ENCODE measurements at regions not wholly inside any gene's neighbourhood (a gene's known extent, or its start where the extent isn't known, plus 50 kb on each side); places are given as distances from the start of the nearest gene placed in this dataset.
"Not testable (repeated sequence)": the region's sequence is repeated elsewhere in the genome, so short reads cannot be mapped to it uniquely, and the experiment has no call there.

DNA sequence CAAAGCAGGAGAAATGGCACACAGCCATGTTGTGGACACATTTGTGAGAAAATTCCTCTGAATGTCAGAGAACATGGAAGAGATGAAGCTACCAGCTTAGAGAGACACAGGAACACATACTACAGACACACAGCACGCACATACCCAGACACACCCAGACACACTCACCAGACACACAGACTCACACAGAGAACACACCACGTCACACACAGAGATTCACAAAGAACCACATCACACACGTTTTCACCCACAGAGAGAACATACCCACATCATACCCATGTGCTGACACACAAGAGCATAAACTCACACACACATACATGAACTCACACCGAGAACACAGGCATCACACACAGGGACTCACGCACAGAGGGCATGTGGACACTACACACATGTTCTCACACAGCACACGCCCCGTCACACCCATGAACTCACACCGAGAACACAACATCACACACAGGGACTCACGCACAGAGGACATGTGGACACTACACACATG, 124.9 kb downstream of the METRNL start:
- DNase-seq = no peak

DNA sequence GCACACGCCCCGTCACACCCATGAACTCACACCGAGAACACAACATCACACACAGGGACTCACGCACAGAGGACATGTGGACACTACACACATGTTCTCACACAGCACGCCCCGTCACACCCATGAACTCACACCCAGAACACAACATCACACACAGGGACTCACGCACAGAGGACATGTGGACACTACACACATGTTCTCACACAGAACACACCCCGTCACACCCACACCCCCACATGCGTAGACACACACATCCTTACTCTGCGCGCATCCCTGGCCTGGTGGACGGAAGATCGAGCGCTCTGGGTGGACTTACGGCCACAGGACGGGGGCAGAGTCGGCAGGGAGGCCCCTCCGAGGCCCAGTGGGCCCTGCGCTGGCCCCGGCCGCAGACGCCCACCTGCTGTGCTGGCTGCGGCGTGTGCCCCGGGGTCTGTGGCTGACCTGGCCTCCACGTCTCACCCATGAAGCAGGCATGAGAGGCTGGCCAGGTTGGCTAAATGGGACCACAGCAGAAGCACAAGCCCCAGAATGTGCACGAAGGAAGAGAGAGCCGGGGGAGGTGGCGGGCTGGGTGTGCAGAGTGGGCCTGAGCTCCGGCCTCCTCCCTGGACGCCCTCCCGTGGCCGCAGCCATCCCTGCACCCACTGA, 125.5 kb downstream of the METRNL start:
- not testable (repeated sequence) for DNase-seq

DNA sequence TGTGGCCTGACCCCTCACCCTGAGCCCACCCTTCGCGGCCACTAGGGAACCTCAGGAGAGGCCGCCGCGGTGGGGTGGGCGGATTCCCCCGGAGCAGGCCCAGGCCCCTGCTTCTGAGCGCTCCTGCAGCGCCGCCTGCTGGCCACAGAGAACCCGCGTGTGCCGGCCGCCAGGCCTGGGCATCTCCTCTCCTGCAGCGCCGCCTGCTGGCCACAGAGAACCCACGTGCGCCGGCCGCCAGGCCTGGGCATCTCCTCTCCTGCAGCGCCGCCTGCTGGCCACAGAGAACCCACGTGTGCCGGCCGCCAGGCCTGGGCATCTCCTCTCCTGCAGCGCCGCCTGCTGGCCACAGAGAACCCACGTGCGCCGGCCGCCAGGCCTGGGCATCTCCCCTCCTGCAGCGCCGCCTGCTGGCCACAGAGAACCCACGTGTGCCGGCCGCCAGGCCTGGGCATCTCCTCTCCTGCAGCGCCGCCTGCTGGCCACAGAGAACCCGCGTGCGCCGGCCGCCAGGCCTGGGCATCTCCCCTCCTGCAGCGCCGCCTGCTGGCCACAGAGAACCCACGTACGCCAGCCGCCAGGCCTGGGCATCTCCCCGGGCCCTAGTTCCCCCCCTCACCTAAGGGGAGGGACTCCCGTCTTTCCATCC, 126.1 kb downstream of the METRNL start:
- DNase-seq = peak; percentile 30 to 72 (median 57)

DNA sequence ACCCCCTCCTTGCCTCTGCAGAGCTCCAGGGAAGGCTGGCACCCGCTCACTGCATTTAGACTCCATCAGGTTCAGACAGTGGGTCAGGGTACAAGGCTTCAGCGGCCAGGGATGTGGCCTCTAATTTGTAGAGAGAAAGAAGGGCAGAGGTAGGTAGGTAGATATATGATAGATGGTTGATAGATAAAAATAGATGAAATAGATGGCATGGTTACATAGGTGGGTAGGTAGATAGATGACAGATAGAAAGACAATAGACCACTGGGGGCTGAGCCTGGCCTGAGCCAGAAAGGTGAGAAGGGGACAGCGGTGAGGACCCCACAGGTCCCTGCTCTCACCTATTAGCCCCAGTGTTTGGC, 126.6 kb downstream of the METRNL start:
- DNase-seq = not testable (repeated sequence)

DNA sequence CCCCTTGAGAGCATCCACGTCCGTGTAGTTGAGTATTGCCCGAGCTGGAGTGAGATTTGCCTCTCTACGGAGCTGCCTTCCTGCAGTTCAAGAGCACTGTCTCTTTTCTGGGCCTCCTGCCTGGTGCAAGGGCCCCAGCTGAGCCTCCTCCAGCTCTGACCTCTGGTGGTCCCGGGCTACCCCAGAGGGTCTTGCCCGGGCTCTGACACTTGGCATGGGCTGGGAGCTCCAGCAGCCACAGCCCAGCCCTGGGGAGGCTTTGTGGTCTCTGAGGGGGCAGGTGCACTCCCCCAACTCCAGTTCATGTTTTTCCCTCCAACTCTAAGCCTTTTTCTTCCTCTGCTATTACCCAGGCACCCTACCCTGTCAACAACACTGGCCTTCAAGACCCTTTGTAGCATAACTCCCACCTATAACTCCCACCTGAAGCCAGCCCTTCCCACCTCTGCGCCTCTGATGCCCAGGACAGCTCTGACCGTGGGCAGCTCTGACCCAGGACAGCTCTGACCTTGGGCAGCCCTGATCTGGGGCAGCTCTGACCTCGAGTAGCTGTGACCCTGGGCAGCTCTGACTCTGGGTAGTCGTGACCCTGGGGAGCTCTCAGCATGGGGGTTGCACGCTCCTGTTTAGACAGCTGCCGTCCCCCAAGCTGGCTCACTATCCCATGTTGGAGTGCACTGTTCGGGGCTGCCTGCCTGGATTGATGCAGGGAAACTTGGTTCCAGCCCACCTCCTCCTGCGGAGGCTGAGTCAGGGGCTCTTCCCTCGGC, 127.6 kb downstream of the METRNL start:
- not testable (repeated sequence) for DNase-seq

DNA sequence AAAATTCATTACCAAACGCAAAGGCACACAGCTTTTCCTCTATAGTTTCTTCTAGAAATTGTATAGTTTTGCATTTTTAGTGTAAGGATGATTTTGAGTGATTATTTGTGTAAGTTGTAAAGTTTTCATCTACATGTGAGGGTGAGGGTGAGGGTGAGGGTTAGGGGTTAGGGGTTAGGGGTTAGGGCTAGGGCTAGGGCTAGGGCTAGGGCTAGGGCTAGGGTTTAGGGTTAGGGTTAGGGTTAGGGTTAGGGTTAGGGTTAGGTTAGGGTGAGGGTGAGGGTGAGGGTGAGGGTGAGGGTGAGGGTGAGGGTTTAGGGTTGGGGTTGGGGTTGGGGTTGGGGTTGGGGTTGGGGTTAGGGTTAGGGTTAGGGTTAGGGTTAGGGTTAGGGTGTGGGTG, 167.6 kb downstream of the METRNL start:
- not testable (repeated sequence) for DNase-seq

All from stimulated activated naive CD4-positive, alpha-beta T cell (primary cell).